ENCODE measurements at regions not wholly inside any gene's neighbourhood (a gene's known extent, or its start where the extent isn't known, plus 50 kb on each side); places are given as distances from the start of the nearest gene placed in this dataset.

DNA sequence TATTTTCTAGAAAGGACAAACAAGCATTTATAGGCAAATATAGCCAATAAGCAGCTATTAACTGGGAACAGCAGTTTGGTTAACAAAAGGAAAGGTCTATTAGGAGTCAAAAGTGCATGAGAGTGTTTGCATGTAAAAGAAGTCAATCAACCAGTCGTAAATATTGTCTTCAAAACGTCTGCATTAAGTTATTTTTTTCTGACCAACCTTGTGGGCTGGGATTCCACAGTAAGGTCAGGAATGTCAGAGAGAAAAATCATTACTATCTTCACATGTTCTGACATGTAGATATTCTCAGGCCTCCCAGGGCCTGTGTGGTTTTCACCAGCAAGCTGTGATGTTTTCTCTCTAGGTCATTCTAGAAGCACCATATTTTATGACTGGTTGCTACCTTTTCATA is 922.5 kb downstream of the SUCLG1 start:
- no peak for ATAC-seq
- TF ChIP-seq, protein P1, sequence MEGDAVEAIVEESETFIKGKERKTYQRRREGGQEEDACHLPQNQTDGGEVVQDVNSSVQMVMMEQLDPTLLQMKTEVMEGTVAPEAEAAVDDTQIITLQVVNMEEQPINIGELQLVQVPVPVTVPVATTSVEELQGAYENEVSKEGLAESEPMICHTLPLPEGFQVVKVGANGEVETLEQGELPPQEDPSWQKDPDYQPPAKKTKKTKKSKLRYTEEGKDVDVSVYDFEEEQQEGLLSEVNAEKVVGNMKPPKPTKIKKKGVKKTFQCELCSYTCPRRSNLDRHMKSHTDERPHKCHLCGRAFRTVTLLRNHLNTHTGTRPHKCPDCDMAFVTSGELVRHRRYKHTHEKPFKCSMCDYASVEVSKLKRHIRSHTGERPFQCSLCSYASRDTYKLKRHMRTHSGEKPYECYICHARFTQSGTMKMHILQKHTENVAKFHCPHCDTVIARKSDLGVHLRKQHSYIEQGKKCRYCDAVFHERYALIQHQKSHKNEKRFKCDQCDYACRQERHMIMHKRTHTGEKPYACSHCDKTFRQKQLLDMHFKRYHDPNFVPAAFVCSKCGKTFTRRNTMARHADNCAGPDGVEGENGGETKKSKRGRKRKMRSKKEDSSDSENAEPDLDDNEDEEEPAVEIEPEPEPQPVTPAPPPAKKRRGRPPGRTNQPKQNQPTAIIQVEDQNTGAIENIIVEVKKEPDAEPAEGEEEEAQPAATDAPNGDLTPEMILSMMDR (IDR thresholded peaks at IDR 0.05) = no peak

DNA sequence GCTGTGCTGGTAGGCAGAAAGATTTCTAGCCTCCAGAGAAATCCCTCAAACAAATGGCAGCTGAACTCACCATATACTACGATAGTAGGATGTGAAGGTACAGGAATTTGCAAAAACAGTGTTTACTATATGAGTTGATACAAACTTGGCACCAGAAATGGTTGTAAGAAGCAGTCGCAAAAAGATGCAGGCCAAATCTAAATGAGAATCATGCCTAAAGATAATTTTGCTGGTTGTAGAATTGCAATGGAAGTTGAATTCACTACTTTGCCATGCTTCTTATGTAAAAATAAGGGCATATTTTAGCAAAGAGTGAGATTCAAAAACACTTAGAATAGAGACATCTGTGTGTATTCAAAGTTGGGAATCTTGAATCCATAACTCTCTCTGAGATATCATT is 924.7 kb downstream of the SUCLG1 start:
- ATAC-seq (no peak), DNase-seq (no peak)
- intact Hi-C loops (cut with DNase I) = no loop called here
- Histone ChIP-seq H3K27me3 (no peaks in the 10 kb centered on the region), H3K36me3 (no peaks in the 10 kb centered on the region), H3K4me3 (no peak overlapping the region), H3K27ac (no peak overlapping the region), H3K9me3 (no peaks in the 10 kb centered on the region), H3K4me1 (no peaks in the 10 kb centered on the region)
- TF ChIP-seq, protein P1 (IDR thresholded peaks at IDR 0.05) = no peak

More for the DNA sequence above, 922.5 kb downstream of the SUCLG1 start:
- intact Hi-C loops (cut with DNase I) = no loop called here
- DNase-seq = no peak
- H3K27me3 ChIP-seq = no peaks in the 10 kb centered on the region
- H3K27ac ChIP-seq = no peak overlapping the region
- H3K36me3 ChIP-seq = no peaks in the 10 kb centered on the region
- no peak overlapping the region for H3K4me3 ChIP-seq
- no peaks in the 10 kb centered on the region for H3K4me1 ChIP-seq
- H3K9me3 ChIP-seq = no peaks in the 10 kb centered on the region

DNA sequence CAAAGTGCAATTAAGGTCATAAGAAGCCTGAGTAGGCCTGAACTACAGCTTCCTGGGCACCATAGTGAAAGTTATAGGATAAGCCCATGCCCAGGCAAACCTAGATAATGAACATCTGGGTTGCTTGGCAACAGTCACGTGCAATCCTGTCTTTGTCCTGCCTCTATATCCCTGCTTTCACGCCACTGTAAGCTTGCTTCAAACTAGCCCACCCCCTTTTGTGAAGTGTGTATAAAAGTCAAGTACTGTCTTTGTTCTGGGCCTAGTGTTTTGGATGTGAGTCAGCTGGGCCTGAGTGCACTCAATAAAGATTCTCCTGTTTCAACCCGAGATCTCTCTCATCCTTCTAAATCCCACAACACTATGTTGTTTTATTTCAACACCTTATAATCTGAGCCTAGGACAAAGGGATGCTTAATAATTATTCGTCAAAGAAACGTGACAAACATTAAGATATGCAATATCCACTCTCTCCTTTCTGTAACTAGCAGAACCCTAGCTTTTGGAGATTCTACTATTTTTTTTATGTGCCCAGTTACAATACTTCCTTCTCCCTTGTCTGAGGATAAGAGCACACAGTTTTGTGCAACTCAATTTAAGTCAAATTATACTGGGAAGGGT is 927.8 kb downstream of the SUCLG1 start:
- Histone ChIP-seq H3K4me3 (no peak overlapping the region), H3K4me1 (no peaks in the 10 kb centered on the region), H3K27ac (no peak overlapping the region), H3K9me3 (no peaks in the 10 kb centered on the region), H3K27me3 (no peaks in the 10 kb centered on the region), H3K36me3 (no peaks in the 10 kb centered on the region)
- intact Hi-C loops (cut with DNase I) = no loop called here
- no peak for DNase-seq
- ATAC-seq = no peak
- TF ChIP-seq, protein P1 (IDR thresholded peaks at IDR 0.05) = no peak

DNA sequence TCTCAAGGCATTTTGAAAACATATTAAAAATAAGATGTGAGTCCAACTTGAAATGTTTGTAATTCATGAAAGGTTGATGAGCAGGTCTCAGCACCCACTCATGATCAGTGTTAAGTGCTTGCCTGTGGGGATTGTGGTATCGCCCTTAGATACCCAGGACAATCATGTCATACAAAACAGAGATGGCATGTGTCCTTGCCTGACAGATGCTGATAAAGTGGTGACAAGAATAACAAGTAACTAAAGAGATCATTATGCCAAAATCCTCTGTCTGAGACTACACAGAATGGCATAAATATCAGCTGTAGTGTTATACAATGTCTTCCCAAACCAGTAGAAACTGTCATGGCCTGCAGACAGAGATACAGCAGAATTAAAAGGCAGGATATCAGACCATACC is 930.3 kb downstream of the SUCLG1 start:
- DNase-seq (no peak), ATAC-seq (no peak)
- intact Hi-C loops (cut with DNase I) = no loop called here
- H3K27me3 ChIP-seq = no peaks in the 10 kb centered on the region
- H3K4me3 ChIP-seq = no peak overlapping the region
- no peaks in the 10 kb centered on the region for H3K4me1 ChIP-seq
- no peaks in the 10 kb centered on the region for H3K36me3 ChIP-seq
- TF ChIP-seq, protein P1 (IDR thresholded peaks at IDR 0.05) = no peak
- no peak overlapping the region for H3K27ac ChIP-seq
- H3K9me3 ChIP-seq = peaks cover 0 to 2% of the 10 kb centered on the region in 2 donors

DNA sequence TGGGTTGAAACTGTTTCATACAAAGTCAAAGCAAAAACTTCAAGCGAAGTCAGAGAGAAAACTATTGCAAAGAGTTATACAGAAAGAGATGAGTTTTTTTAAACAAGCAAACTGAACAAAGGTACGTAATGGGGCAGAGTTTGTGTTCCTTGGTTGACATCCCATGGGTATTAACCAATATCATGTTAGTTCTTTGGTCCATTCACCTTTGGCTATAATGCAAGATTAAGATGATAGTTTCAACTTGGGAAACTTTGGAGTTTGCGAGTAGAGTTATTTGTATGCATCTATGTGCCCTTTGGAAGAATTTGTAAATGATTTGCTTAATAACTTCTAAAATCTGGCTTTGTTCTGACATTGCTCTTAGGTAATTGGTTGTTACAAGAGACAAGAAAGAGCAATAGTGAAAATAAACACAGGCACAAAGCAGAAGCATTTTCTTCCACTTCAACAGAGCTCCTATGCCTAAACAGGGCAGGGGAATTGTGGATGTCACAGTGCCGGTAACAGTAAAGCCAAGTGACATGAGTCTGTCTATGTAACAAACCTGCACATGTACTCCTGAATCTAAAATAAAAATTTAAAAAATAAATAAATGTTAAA is 936.1 kb downstream of the SUCLG1 start:
- ATAC-seq (no peak), DNase-seq (no peak)
- TF ChIP-seq, protein P1 (IDR thresholded peaks at IDR 0.05) = no peak
- no peaks in the 10 kb centered on the region for H3K4me1 ChIP-seq
- H3K4me3 ChIP-seq = no peak overlapping the region
- H3K27me3 ChIP-seq = no peaks in the 10 kb centered on the region
- H3K9me3 ChIP-seq = peaks cover 2 to 15% of the 10 kb centered on the region in 2 donors
- H3K27ac ChIP-seq = no peak overlapping the region
- intact Hi-C loops (cut with DNase I) = no loop called here
- H3K36me3 ChIP-seq = no peaks in the 10 kb centered on the region

All from left lung (tissue), 4 donors.